Astrocyte (in vitro differentiated cells and primary cell): ENCODE measurements at regions not wholly inside any gene's neighbourhood (a gene's known extent, or its start where the extent isn't known, plus 50 kb on each side); places are given as distances from the start of the nearest gene placed in this dataset.

Source experiments
- EZH2 ChIP-seq: IDR thresholded peaks from 2 replicates; pipeline ENCODE4 v1.6.1; 2012; ENCODE audit warnings: mild to moderate bottlenecking, low read length, inconsistent platforms; ENCODE audit not compliant: insufficient read depth
- TF ChIP-seq, protein P1 (sequence below): IDR thresholded peaks from 2 replicates; pipeline ENCODE4 v1.5.1; 2011; ENCODE audit warnings: low read depth, mild to moderate bottlenecking, inconsistent platforms, low read length, moderate library complexity; ENCODE audit not compliant: insufficient read depth

DNA sequence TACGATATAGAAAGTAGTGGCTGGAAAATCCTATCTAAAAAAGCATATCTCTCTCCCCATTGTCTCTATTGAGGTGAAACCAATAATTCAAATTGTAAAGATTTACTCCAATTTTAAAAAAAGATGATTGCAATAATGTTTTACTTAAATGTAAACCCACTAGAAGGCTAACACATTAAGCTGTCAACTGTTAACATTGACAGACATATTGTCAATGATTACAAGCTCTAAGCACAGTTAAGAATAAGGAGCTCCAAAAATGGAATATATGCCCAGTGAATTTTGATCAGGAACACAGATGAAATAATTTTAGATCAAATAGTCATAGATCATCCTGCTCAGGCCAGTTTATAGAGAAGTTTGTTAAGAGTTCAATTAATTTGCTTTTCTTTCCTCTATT, 123.6 kb upstream of the NETO1 start:
- TF ChIP-seq, protein P1, sequence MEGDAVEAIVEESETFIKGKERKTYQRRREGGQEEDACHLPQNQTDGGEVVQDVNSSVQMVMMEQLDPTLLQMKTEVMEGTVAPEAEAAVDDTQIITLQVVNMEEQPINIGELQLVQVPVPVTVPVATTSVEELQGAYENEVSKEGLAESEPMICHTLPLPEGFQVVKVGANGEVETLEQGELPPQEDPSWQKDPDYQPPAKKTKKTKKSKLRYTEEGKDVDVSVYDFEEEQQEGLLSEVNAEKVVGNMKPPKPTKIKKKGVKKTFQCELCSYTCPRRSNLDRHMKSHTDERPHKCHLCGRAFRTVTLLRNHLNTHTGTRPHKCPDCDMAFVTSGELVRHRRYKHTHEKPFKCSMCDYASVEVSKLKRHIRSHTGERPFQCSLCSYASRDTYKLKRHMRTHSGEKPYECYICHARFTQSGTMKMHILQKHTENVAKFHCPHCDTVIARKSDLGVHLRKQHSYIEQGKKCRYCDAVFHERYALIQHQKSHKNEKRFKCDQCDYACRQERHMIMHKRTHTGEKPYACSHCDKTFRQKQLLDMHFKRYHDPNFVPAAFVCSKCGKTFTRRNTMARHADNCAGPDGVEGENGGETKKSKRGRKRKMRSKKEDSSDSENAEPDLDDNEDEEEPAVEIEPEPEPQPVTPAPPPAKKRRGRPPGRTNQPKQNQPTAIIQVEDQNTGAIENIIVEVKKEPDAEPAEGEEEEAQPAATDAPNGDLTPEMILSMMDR, result no peak
- TF ChIP-seq EZH2, result no peak
